ENCODE measurements at regions not wholly inside any gene's neighbourhood (a gene's known extent, or its start where the extent isn't known, plus 50 kb on each side); places are given as distances from the start of the nearest gene placed in this dataset.
A peak's percentile ranks its signal among the peaks of the same experiment; 100 is the strongest.

DNA sequence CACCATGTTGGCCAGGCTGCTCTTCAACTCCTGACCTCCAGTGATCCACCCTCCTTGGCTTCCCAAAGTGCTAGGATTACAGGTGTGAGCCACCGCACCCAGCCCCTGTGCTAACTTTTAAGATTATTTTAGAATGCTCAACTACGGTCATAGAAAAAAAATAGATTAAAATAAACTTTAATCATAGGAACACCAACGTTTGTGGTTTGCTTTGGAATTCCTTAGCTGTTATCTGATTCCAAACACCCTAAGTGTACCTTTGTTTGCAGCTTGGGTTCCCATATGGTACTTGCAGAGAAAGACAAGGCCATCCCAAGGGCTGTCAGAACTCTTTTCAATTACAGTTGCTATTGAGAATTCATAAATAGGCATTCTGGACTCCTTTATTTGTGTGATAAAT lies 90.1 kb upstream of the EFHC2 start:
- no peaks in the 10 kb centered on the region for H3K36me3 Mint-ChIP-seq (ENCODE audit: low read depth)
- Histone ChIP-seq H3K27ac (ENCODE audit: low read depth in 1 of 2, low read length in 2 of 2) (no peak overlapping the region), H3K27me3 (ENCODE audit: control insufficient read depth in 1 of 2, insufficient read depth in 2 of 2, low read length in 2 of 2) (no peaks in the 10 kb centered on the region), H3K9me3 (ENCODE audit: control insufficient read depth in 1 of 2, insufficient read depth in 1 of 2, low read length in 2 of 2) (no peaks in the 10 kb centered on the region), H3K4me3 (ENCODE audit: low read length) (no peak overlapping the region), H3K36me3 (ENCODE audit: insufficient read depth, low read length) (no peaks in the 10 kb centered on the region), H3K4me1 (ENCODE audit: insufficient read depth, low read length) (no peaks in the 10 kb centered on the region)
- H3K9me3 Mint-ChIP-seq, result no peaks in the 10 kb centered on the region
- ChIA-PET POLR2A (no interaction called here), CTCF (no interaction called here)
- intact Hi-C loops (cut with DNase I, micrococcal nuclease), result no loop called here
- DNase-seq, result no peak
- TF ChIP-seq CTCF (IDR thresholded peaks at IDR 0.05), result no peak
- H3K27me3 Mint-ChIP-seq, result no peaks in the 10 kb centered on the region
- no peak overlapping the region for H3K27ac Mint-ChIP-seq
- no peak for ATAC-seq (ENCODE audit: poor library complexity)
- H3K4me3 Mint-ChIP-seq, result no peak overlapping the region
- no peaks in the 10 kb centered on the region for H3K4me1 Mint-ChIP-seq (ENCODE audit: low read depth)

GRCh38 chrX:44432641-44433040 lies 89.2 kb upstream of the EFHC2 start:
- Mint-ChIP-seq H3K36me3 (ENCODE audit: low read depth) (no peaks in the 10 kb centered on the region), H3K27ac (no peak overlapping the region), H3K27me3 (no peaks in the 10 kb centered on the region), H3K4me1 (ENCODE audit: low read depth) (no peaks in the 10 kb centered on the region), H3K4me3 (no peak overlapping the region), H3K9me3 (no peaks in the 10 kb centered on the region)
- no peak overlapping the region for H3K27ac ChIP-seq (ENCODE audit: low read depth in 1 of 2, low read length in 2 of 2)
- no peaks in the 10 kb centered on the region for H3K36me3 ChIP-seq (ENCODE audit: insufficient read depth, low read length)
- ATAC-seq (ENCODE audit: poor library complexity) (no peak), DNase-seq (peak in 2 of 14 experiments; percentile 2 to 14)
- no peak overlapping the region for H3K4me3 ChIP-seq (ENCODE audit: low read length)
- H3K27me3 ChIP-seq (ENCODE audit: control insufficient read depth in 1 of 2, insufficient read depth in 2 of 2, low read length in 2 of 2), result no peaks in the 10 kb centered on the region
- no peaks in the 10 kb centered on the region for H3K4me1 ChIP-seq (ENCODE audit: insufficient read depth, low read length)
- H3K9me3 ChIP-seq (ENCODE audit: control insufficient read depth in 1 of 2, insufficient read depth in 1 of 2, low read length in 2 of 2), result no peaks in the 10 kb centered on the region
- POLR2A ChIA-PET, result no interaction called here
- CTCF ChIA-PET, result no interaction called here
- TF ChIP-seq CTCF (IDR thresholded peaks at IDR 0.05), result no peak
- intact Hi-C loops (cut with DNase I, micrococcal nuclease), result no loop called here

DNA sequence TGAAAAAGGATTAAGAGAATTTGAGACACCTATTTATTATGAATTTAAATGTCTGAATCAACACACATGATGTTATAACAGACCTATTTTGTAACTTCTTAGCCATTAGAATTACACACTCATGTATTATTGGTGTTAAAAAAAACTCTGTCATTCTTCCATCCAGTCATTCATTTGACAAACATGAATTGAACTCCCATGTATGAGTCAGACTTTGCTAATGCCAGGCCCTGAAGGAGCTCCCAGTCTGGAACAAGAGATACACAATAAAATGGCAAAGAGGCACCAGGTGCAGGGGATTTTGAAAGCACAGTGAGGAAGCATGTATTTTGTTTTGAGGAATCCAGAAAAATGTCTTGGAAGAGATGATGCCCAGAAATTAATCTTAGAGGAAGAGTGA lies 87.7 kb upstream of the EFHC2 start:
- no peaks in the 10 kb centered on the region for H3K36me3 ChIP-seq (ENCODE audit: insufficient read depth, low read length)
- no peak overlapping the region for H3K27ac ChIP-seq (ENCODE audit: low read depth in 1 of 2, low read length in 2 of 2)
- H3K27me3 Mint-ChIP-seq, result no peaks in the 10 kb centered on the region
- H3K9me3 ChIP-seq (ENCODE audit: control insufficient read depth in 1 of 2, insufficient read depth in 1 of 2, low read length in 2 of 2), result no peaks in the 10 kb centered on the region
- no peak overlapping the region for H3K4me3 Mint-ChIP-seq
- no peak for DNase-seq
- intact Hi-C loops (cut with DNase I, micrococcal nuclease), result no loop called here
- TF ChIP-seq CTCF (IDR thresholded peaks at IDR 0.05), result no peak
- ChIA-PET POLR2A (interaction anchor here (0.6 kb wide), 1 partner anchor 198 kb away, joined by 4 read pairs; no protein-coding TSS in a partner anchor), CTCF (no interaction called here)
- no peaks in the 10 kb centered on the region for H3K27me3 ChIP-seq (ENCODE audit: control insufficient read depth in 1 of 2, insufficient read depth in 2 of 2, low read length in 2 of 2)
- no peak for ATAC-seq (ENCODE audit: poor library complexity)
- H3K4me3 ChIP-seq (ENCODE audit: low read length), result no peak overlapping the region
- H3K9me3 Mint-ChIP-seq, result no peaks in the 10 kb centered on the region
- no peaks in the 10 kb centered on the region for H3K4me1 ChIP-seq (ENCODE audit: insufficient read depth, low read length)
- no peaks in the 10 kb centered on the region for H3K36me3 Mint-ChIP-seq (ENCODE audit: low read depth)
- H3K4me1 Mint-ChIP-seq (ENCODE audit: low read depth), result no peaks in the 10 kb centered on the region
- no peak overlapping the region for H3K27ac Mint-ChIP-seq
